T-helper 2 cell treated with Interferon-gamma antibody and Interleukin-4, amounts not matched to agents 5 μg/mL and 100 μg/mL, for 36 hours (primary cell): ENCODE measurements at regions not wholly inside any gene's neighbourhood (a gene's known extent, or its start where the extent isn't known, plus 50 kb on each side); places are given as distances from the start of the nearest gene placed in this dataset.

Experiments used
- DNase-seq: peaks from one replicate; pipeline ENCODE4 v3.0.0; 2021; ENCODE audit warnings: low spot score
- H3K27ac Mint-ChIP-seq: one replicate; pipeline ENCODE4 v1.8.0; 2021; ENCODE audit warnings: mild to moderate bottlenecking, mixed read lengths
- H3K27me3 Mint-ChIP-seq: one replicate; pipeline ENCODE4 v1.8.0; 2021; ENCODE audit warnings: low read depth, mixed read lengths
- H3K36me3 Mint-ChIP-seq: one replicate; pipeline ENCODE4 v1.8.0; 2021; ENCODE audit warnings: low read depth, mixed read lengths
- H3K4me1 Mint-ChIP-seq: one replicate; pipeline ENCODE4 v1.8.0; 2021; ENCODE audit warnings: low read depth, mixed read lengths
- H3K4me3 Mint-ChIP-seq: one replicate; pipeline ENCODE4 v1.8.0; 2022; ENCODE audit warnings: mild to moderate bottlenecking, moderate library complexity, mixed read lengths
- H3K9me3 Mint-ChIP-seq: one replicate; pipeline ENCODE4 v1.8.0; 2021; ENCODE audit warnings: mixed read lengths

GRCh38 chr18:56035546-56035945 is 447.6 kb upstream of the TCF4 start:
- Mint-ChIP-seq H3K4me3 (no peak overlapping the region), H3K9me3 (peaks cover 28% of the 10 kb centered on the region), H3K36me3 (no peaks in the 10 kb centered on the region), H3K4me1 (no peaks in the 10 kb centered on the region), H3K27ac (no peak overlapping the region), H3K27me3 (no peaks in the 10 kb centered on the region)
- no peak for DNase-seq

DNA sequence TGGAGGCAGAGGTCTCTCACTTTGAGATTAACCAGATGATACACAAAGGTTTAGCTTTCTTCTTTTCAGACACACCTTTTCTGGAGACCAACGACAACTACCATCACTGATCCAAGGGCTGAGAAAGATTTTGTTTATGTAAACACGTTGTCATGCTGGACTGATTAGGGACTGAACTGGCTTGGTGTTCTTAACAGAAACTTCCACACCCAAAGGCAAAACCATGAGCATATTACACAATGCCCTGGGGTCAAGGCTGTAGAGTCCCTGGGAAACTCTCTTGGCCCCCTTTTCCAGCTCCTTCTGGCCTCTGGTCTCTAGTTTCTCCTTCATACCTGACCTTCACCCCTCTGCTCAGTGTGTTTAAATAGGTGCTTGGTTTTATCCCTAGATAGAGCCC is 447.0 kb upstream of the TCF4 start:
- Mint-ChIP-seq H3K4me1 (no peaks in the 10 kb centered on the region), H3K36me3 (no peaks in the 10 kb centered on the region), H3K27me3 (no peaks in the 10 kb centered on the region), H3K4me3 (no peak overlapping the region), H3K9me3 (peaks cover 28% of the 10 kb centered on the region), H3K27ac (no peak overlapping the region)
- no peak for DNase-seq

- Mint-ChIP-seq H3K36me3 (no peaks in the 10 kb centered on the region), H3K4me1 (no peaks in the 10 kb centered on the region), H3K27me3 (no peaks in the 10 kb centered on the region), H3K9me3 (peaks cover 11% of the 10 kb centered on the region), H3K27ac (no peak overlapping the region), H3K4me3 (no peak overlapping the region)
- no peak for DNase-seq
These were observed 442.1 kb upstream of the TCF4 start for GRCh38 chr18:56030060-56030459.

- Mint-ChIP-seq H3K9me3 (peaks cover 2% of the 10 kb centered on the region), H3K27ac (no peak overlapping the region), H3K4me1 (no peaks in the 10 kb centered on the region), H3K27me3 (no peaks in the 10 kb centered on the region), H3K36me3 (no peaks in the 10 kb centered on the region), H3K4me3 (no peak overlapping the region)
- no peak for DNase-seq
These were observed 440.5 kb upstream of the TCF4 start for GRCh38 chr18:56028514-56028913.

GRCh38 chr18:56026509-56026908 is 438.5 kb upstream of the TCF4 start:
- DNase-seq: no peak
- no peaks in the 10 kb centered on the region for H3K36me3 Mint-ChIP-seq
- H3K4me1 Mint-ChIP-seq: no peaks in the 10 kb centered on the region
- H3K27me3 Mint-ChIP-seq: no peaks in the 10 kb centered on the region
- no peak overlapping the region for H3K4me3 Mint-ChIP-seq
- no peak overlapping the region for H3K27ac Mint-ChIP-seq
- peaks cover 4% of the 10 kb centered on the region for H3K9me3 Mint-ChIP-seq

GRCh38 chr18:56021809-56022195 is 433.8 kb upstream of the TCF4 start:
- Mint-ChIP-seq H3K4me1 (no peaks in the 10 kb centered on the region), H3K4me3 (no peak overlapping the region), H3K27ac (no peak overlapping the region), H3K9me3 (peaks cover 9% of the 10 kb centered on the region), H3K36me3 (no peaks in the 10 kb centered on the region), H3K27me3 (no peaks in the 10 kb centered on the region)
- DNase-seq: no peak

DNA sequence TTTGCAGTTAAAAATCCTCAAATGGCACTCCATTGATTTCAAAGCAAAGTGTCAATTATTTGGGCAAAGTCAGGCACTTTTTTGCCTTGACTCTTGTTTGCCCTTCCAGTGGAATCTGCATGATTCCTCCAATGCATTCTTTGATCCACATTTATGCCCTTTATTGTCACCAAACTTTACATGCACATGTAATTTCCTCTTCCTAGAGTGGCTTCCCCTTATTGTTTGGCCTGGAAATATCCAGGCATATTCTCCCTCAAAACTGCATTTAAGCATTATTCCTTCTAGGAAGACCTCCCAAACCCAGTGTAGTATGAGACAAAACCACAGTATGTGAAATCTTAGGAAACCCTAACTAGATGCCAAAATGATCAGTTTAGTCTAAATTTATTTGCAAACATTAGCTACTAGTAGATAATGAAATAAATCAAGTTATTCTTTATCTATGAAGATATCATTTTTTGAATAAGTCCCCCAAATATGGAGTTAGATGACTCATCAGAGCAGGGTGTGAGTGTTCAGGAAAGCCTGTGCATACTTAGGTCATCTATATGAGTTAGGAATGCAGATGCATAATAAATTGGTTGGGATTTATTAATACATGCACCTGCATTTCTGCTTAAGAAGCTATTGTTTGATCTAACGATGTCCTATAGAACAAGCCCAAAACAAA is 433.3 kb upstream of the TCF4 start:
- Mint-ChIP-seq H3K4me1 (no peaks in the 10 kb centered on the region), H3K4me3 (no peak overlapping the region), H3K9me3 (peaks cover 9% of the 10 kb centered on the region), H3K36me3 (no peaks in the 10 kb centered on the region), H3K27ac (no peak overlapping the region), H3K27me3 (no peaks in the 10 kb centered on the region)
- no peak for DNase-seq

DNA sequence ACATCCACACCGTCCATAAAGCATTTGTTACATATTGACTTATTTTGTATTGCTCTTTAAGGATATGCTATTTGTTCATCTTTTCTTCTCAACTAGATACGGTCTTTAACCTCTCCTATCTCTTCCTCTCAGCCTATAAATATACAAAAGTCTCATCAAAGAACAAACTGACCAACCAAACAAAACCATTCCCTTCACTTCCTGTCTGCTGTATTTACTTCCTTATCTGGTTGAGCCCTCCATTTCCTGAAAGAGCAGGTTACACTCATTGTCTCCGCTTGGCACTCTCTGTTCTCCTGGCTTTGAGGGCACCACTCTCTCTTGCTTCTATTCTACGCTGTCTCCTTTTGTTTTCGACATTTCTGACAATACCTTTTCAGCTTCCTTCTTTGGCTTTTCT is 431.9 kb upstream of the TCF4 start:
- Mint-ChIP-seq H3K4me3 (no peak overlapping the region), H3K36me3 (no peaks in the 10 kb centered on the region)

DNA sequence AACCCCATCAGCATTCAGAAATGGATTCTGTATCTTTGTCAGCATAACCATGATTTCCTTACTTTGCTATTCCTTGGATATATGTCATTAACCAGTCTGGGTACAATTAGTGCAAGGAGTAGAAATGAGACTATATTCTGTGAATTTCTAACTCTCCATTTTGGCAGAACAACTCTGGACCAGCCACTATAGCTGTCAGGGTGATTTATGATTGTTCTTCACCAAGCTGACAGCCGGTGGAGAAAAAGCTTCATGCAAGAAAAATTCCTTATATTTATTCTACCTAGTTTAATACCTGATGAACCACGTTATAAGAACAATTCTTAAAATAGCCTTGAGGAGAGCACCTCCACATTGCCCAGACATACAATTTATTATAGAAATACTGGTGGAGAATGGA is 431.2 kb upstream of the TCF4 start:
- no peak for DNase-seq
- H3K4me3 Mint-ChIP-seq: no peak overlapping the region
- no peak overlapping the region for H3K27ac Mint-ChIP-seq
- H3K36me3 Mint-ChIP-seq: no peaks in the 10 kb centered on the region
- no peaks in the 10 kb centered on the region for H3K4me1 Mint-ChIP-seq
- no peaks in the 10 kb centered on the region for H3K27me3 Mint-ChIP-seq
- H3K9me3 Mint-ChIP-seq: peaks cover 9% of the 10 kb centered on the region

More for the DNA sequence above, 431.9 kb upstream of the TCF4 start:
- peaks cover 9% of the 10 kb centered on the region for H3K9me3 Mint-ChIP-seq
- H3K27me3 Mint-ChIP-seq: no peaks in the 10 kb centered on the region
- no peak overlapping the region for H3K27ac Mint-ChIP-seq
- no peak for DNase-seq
- H3K4me1 Mint-ChIP-seq: no peaks in the 10 kb centered on the region

DNA sequence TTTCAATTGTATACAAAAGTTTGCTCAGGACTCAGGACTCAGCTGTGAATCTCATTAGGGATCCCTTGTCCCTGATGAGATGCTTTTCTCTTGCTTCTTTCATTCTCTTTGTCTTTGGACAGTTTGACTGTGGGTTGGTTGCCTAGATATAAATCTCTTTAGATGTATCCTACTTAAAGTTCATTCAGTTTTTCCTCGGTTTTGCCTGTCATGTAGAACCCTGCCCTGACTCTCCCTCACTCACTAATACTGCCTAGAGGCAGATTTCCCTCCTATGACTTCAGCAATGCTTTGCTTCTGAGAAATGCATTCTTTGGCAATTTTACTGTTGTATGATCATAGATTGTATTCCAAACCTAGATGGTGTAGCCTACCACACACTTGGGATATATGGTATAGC is 421.4 kb upstream of the TCF4 start:
- no peaks in the 10 kb centered on the region for H3K36me3 Mint-ChIP-seq
- H3K4me1 Mint-ChIP-seq: no peaks in the 10 kb centered on the region
- no peak overlapping the region for H3K27ac Mint-ChIP-seq
- DNase-seq: no peak
- H3K27me3 Mint-ChIP-seq: no peaks in the 10 kb centered on the region
- no peak overlapping the region for H3K4me3 Mint-ChIP-seq
- no peaks in the 10 kb centered on the region for H3K9me3 Mint-ChIP-seq

- H3K36me3 Mint-ChIP-seq: no peaks in the 10 kb centered on the region
- H3K9me3 Mint-ChIP-seq: no peaks in the 10 kb centered on the region
- H3K4me3 Mint-ChIP-seq: no peak overlapping the region
- H3K27ac Mint-ChIP-seq: no peak overlapping the region
- H3K27me3 Mint-ChIP-seq: no peaks in the 10 kb centered on the region
- no peaks in the 10 kb centered on the region for H3K4me1 Mint-ChIP-seq
- no peak for DNase-seq
These were observed 415.7 kb upstream of the TCF4 start for GRCh38 chr18:56003720-56004088.

- no peak for DNase-seq
- no peaks in the 10 kb centered on the region for H3K4me1 Mint-ChIP-seq
- H3K9me3 Mint-ChIP-seq: no peaks in the 10 kb centered on the region
- H3K27ac Mint-ChIP-seq: no peak overlapping the region
- no peaks in the 10 kb centered on the region for H3K27me3 Mint-ChIP-seq
- no peaks in the 10 kb centered on the region for H3K36me3 Mint-ChIP-seq
- H3K4me3 Mint-ChIP-seq: no peak overlapping the region
These were observed 415.2 kb upstream of the TCF4 start for GRCh38 chr18:56003009-56003719.

GRCh38 chr18:56001576-56001975 is 413.6 kb upstream of the TCF4 start:
- Mint-ChIP-seq H3K36me3 (no peaks in the 10 kb centered on the region), H3K4me3 (no peak overlapping the region), H3K27ac (no peak overlapping the region), H3K27me3 (no peaks in the 10 kb centered on the region), H3K9me3 (no peaks in the 10 kb centered on the region), H3K4me1 (peaks cover 3% of the 10 kb centered on the region)
- DNase-seq: no peak

DNA sequence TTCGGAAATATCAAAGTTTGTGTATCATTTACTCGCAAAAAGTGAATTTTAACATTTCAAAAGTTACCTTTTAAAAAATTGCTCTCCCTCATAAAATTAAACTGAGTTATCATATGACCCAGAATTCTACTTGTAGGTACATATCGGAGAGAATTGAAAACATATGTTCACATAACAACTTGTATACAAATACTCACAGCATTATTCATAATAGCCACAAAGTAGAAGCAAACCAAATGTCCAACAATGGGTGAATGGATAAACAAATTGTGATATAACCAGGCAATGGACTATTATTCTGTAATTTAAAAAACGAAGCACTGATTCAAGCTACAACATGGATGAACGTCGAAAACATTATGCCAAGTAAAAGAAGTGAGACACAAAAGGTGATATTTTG is 412.0 kb upstream of the TCF4 start:
- no peak for DNase-seq
- Mint-ChIP-seq H3K4me1 (peaks cover 3% of the 10 kb centered on the region), H3K27me3 (no peaks in the 10 kb centered on the region), H3K4me3 (no peak overlapping the region), H3K36me3 (no peaks in the 10 kb centered on the region), H3K27ac (no peak overlapping the region), H3K9me3 (no peaks in the 10 kb centered on the region)

- no peaks in the 10 kb centered on the region for H3K27me3 Mint-ChIP-seq
- no peak for DNase-seq
- no peaks in the 10 kb centered on the region for H3K36me3 Mint-ChIP-seq
- peaks cover 3% of the 10 kb centered on the region for H3K4me1 Mint-ChIP-seq
- no peaks in the 10 kb centered on the region for H3K9me3 Mint-ChIP-seq
- no peak overlapping the region for H3K4me3 Mint-ChIP-seq
- H3K27ac Mint-ChIP-seq: no peak overlapping the region
These were observed 411.6 kb upstream of the TCF4 start for GRCh38 chr18:55999641-56000040.
